GM12873 (cell line): ENCODE measurements at regions not wholly inside any gene's neighbourhood (a gene's known extent, or its start where the extent isn't known, plus 50 kb on each side); places are given as distances from the start of the nearest gene placed in this dataset.

Experiments used
- TF ChIP-seq, protein P1 (sequence below): IDR thresholded peaks from 2 replicates; pipeline ENCODE4 v1.5.1; 2012; ENCODE audit warnings: low read depth, mild to moderate bottlenecking, moderate library complexity, low read length, control low read depth; ENCODE audit not compliant: insufficient read depth; ENCODE audit errors: missing control alignments

DNA sequence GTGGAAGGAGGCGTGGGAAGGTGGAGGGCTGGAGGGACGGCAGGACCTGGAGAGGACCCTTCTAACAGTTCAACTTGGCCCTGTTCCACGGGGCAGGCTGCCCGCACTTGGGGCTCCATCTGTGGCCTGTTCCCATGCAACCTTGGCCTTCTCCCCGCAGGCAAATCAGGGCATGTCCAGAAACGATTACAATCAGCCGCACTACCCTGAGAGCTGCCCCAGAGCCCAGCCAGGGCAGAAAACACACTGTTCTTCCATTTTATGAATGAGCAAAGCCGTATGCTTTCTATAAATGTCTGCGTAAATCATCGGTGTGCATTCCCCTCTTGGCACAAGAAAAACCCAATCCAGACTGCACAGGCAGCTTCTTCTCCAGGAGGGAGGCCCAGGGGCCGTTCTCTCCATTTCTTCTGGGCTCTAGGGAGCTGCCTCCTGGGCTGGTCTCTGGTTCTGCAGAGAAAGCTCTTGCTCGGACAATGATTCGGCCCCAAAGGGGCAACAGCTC lies 228.7 kb downstream of the SOX9 start:
- TF ChIP-seq, protein P1, sequence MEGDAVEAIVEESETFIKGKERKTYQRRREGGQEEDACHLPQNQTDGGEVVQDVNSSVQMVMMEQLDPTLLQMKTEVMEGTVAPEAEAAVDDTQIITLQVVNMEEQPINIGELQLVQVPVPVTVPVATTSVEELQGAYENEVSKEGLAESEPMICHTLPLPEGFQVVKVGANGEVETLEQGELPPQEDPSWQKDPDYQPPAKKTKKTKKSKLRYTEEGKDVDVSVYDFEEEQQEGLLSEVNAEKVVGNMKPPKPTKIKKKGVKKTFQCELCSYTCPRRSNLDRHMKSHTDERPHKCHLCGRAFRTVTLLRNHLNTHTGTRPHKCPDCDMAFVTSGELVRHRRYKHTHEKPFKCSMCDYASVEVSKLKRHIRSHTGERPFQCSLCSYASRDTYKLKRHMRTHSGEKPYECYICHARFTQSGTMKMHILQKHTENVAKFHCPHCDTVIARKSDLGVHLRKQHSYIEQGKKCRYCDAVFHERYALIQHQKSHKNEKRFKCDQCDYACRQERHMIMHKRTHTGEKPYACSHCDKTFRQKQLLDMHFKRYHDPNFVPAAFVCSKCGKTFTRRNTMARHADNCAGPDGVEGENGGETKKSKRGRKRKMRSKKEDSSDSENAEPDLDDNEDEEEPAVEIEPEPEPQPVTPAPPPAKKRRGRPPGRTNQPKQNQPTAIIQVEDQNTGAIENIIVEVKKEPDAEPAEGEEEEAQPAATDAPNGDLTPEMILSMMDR: no peak

DNA sequence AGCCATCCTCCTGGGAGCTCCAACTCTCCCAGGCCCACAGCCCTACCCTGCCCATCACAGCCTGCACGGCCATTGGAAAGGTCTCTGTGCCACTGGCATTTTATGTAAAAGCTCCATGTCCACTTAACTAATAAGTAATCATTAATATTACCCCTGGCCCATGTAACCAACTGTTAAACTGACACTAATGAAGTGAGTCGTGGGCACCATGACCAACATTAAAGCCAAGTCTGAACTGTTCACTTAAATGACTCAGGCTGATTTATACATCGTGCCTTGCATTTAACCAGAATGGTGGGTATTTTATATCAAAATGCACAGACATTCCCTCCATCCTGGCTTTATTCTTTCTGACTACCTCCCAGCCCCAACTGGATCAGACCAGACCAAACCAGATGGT lies 229.3 kb downstream of the SOX9 start:
- TF ChIP-seq, protein P1: no peak

DNA sequence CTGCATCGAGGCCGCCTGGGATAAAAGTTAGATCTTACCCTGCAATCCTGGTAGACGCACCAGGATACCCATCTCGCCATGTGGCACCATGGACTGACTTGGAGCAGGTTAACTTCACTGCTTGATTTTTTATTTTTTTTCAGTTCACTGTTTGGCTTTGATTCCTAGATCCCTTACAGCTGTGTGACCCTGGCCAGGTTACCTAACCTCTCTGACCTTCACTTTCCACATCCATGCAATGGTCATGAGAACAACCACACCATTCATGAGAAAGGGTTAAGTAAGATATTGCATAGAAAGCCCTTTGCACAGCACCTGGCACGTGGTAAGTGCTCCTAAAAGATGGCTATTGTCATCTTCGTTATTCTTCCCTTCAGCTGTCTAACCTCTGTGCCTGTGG lies 230.5 kb downstream of the SOX9 start:
- TF ChIP-seq, protein P1: no peak

DNA sequence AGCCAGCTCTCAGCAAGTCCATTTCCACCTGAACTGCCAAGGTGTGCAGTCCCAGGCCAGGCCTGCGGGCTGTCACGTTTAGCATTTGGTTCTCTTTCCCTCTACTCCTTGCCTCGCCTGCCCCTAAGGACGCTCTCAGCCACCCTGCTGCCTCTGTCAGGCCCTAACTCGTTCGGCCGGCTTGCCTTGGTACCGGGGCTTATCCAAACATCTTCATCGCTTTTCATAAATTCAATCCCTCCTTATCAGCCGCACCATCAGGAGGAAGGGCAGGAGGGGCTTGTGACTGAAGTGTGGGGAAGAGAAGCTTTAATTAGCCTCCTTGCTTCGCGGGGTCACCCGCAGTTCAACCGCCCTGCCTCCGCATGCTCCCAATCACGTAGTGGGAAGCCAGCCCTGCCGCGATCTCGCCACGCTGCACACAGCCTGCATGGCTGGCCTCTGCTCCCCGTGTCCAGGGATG lies 231.1 kb downstream of the SOX9 start:
- TF ChIP-seq, protein P1: no peak

DNA sequence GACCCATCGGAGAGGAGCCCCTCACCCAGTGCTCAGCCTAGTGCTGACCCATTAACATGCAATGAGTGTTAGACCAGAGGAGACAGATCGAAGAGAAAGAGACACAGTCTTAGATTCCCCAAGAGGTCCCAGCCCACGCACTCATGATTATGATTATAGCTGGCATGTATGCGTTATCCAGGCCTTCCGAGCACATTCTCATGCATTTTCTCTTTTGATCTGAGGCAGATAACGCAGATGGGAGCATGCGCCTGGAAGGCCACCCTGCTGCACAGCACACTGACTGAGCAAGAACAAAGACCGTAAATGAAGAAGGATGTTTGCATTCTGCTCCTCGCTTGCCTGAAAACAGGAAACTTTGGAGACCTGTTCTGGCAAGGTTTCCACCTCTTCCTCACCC lies 232.7 kb downstream of the SOX9 start:
- TF ChIP-seq, protein P1: no peak

DNA sequence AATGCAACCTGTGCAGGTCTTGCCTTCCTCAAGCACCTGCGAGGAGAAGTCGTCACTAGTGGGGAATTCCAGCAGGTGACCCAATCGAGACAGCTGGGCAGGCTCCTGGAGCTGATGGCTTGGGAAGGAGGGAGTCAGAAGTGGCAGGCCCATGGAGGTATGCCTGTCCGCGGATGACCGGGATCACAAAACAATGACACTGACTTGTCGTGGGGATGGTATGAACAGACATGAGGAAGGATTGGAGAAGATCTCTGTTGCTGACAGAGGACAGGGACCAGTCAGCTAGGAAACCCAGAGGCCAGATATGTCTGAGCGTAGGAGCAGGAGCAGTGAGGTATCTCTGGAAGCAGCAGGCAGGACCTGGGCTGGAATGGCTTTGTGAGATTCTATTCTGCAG lies 233.3 kb downstream of the SOX9 start:
- TF ChIP-seq, protein P1: no peak

DNA sequence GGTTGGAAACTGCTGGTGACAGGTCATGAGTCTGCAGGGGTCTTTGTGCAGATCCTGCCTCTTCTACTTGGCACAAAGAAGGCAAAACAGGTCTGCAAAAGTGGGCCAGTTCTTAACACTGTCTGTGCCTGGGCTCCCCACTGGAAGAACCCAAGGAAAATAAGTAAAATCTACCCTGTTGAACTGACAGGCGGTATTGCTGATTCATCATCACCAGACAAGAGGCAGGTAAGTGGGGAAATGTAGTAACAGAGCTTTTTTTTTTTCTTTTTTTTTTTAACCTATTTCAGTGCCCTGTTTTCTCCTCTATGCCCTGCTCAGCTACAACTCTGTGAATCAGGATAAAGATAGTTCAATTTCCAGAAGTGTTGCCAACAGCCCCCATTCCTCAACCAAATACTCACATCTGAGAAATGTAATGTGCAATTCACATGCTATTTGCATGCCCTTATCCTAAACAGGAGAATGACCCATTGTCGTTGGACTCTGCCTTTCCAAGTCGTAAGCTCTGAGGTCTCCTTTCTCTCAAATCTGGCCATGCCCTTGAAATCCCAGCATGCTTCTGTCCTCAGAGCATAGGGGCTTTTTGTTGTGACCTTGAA lies 237.0 kb downstream of the SOX9 start:
- TF ChIP-seq, protein P1: no peak

DNA sequence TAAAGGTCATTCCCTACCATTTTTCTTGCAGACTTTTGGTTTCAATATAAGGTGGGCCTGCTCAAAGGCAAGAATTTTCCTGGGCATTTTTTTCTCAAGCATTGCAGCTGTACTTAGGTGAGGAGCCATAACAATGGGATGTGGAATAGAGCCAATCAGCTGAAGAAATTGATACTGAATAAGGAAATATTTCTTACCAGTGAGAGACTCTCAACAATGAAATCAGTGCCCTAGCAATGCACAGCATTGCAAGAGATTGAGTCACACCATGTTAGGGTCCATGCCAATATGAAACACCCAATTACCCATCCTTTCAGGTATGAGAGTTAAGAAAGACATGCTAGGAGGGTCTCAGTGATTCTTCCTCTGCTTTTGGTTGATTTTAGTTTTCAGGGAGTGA lies 237.6 kb downstream of the SOX9 start:
- TF ChIP-seq, protein P1: no peak
